Mesothelial cell of epicardium (in vitro differentiated cells): ENCODE measurements at regions not wholly inside any gene's neighbourhood (a gene's known extent, or its start where the extent isn't known, plus 50 kb on each side); places are given as distances from the start of the nearest gene placed in this dataset.

Experiments
- DNase-seq, 2 experiments: peaks; one replicate each; pipeline ENCODE4 v3.0.0; 2021; ENCODE audit warnings: low spot score in 2 of 2; ENCODE audit not compliant: unreplicated experiment in 2 of 2
- H3K27ac Mint-ChIP-seq: 2 replicates; pipeline ENCODE4 v1.8.0; 2021; ENCODE audit warnings: mixed read lengths
- H3K27me3 Mint-ChIP-seq: 2 replicates; pipeline ENCODE4 v1.8.0; 2021; ENCODE audit warnings: low read depth, mixed read lengths
- H3K36me3 Mint-ChIP-seq: 2 replicates; pipeline ENCODE4 v1.8.0; 2021; ENCODE audit warnings: mixed read lengths
- H3K4me1 Mint-ChIP-seq: 2 replicates; pipeline ENCODE4 v1.8.0; 2021; ENCODE audit warnings: mixed read lengths
- H3K4me3 Mint-ChIP-seq: 2 replicates; pipeline ENCODE4 v1.8.0; 2021; ENCODE audit warnings: mild to moderate bottlenecking, moderate library complexity, mixed read lengths
- H3K9me3 Mint-ChIP-seq: 2 replicates; pipeline ENCODE4 v1.8.0; 2021; ENCODE audit warnings: mixed read lengths
- CTCF ChIP-seq: fragments of 200-600 bp; sonication (generic); IDR thresholded peaks from one replicate; pipeline ENCODE4 v1.5.0; 2021; ENCODE audit warnings: antibody characterized with exemption; ENCODE audit not compliant: unreplicated experiment

- DNase-seq = no peak
- no peaks in the 10 kb centered on the region for H3K4me1 Mint-ChIP-seq
- no peaks in the 10 kb centered on the region for H3K27me3 Mint-ChIP-seq
- H3K36me3 Mint-ChIP-seq = no peaks in the 10 kb centered on the region
- H3K9me3 Mint-ChIP-seq = peaks cover under 1% of the 10 kb centered on the region
- H3K27ac Mint-ChIP-seq = no peak overlapping the region
- no peak for TF ChIP-seq CTCF
- no peak overlapping the region for H3K4me3 Mint-ChIP-seq
These were observed 57.0 kb downstream of the SEC61G start for GRCh38 chr7:54701982-54702381.

- TF ChIP-seq CTCF = no peak
- Mint-ChIP-seq H3K27ac (no peak overlapping the region), H3K9me3 (no peaks in the 10 kb centered on the region), H3K4me3 (no peak overlapping the region), H3K4me1 (no peaks in the 10 kb centered on the region), H3K27me3 (no peaks in the 10 kb centered on the region), H3K36me3 (no peaks in the 10 kb centered on the region)
- DNase-seq = no peak
These were observed 59.3 kb downstream of the SEC61G start for GRCh38 chr7:54699715-54700114.

- TF ChIP-seq CTCF = no peak
- H3K4me1 Mint-ChIP-seq = no peaks in the 10 kb centered on the region
- no peak overlapping the region for H3K27ac Mint-ChIP-seq
- H3K4me3 Mint-ChIP-seq = no peak overlapping the region
- H3K36me3 Mint-ChIP-seq = no peaks in the 10 kb centered on the region
- no peaks in the 10 kb centered on the region for H3K27me3 Mint-ChIP-seq
- no peak for DNase-seq
- no peaks in the 10 kb centered on the region for H3K9me3 Mint-ChIP-seq
These were observed 61.3 kb downstream of the SEC61G start for GRCh38 chr7:54697659-54698186.

GRCh38 chr7:54690892-54691291 lies 68.1 kb downstream of the SEC61G start:
- Mint-ChIP-seq H3K4me1 (peaks cover 15% of the 10 kb centered on the region), H3K36me3 (no peaks in the 10 kb centered on the region), H3K27ac (no peak overlapping the region), H3K27me3 (no peaks in the 10 kb centered on the region), H3K4me3 (no peak overlapping the region), H3K9me3 (no peaks in the 10 kb centered on the region)
- no peak for TF ChIP-seq CTCF
- no peak for DNase-seq

- Mint-ChIP-seq H3K9me3 (no peaks in the 10 kb centered on the region), H3K4me3 (no peak overlapping the region), H3K36me3 (no peaks in the 10 kb centered on the region), H3K27me3 (no peaks in the 10 kb centered on the region), H3K4me1 (peaks cover 15% of the 10 kb centered on the region), H3K27ac (no peak overlapping the region)
- TF ChIP-seq CTCF = no peak
- DNase-seq = no peak
These were observed 69.0 kb downstream of the SEC61G start for GRCh38 chr7:54690050-54690443.

- H3K4me3 Mint-ChIP-seq = no peak overlapping the region
- no peak overlapping the region for H3K27ac Mint-ChIP-seq
- no peaks in the 10 kb centered on the region for H3K36me3 Mint-ChIP-seq
- peaks cover 15% of the 10 kb centered on the region for H3K4me1 Mint-ChIP-seq
- no peak for TF ChIP-seq CTCF
- no peak for DNase-seq
- peaks cover 4% of the 10 kb centered on the region for H3K9me3 Mint-ChIP-seq
- H3K27me3 Mint-ChIP-seq = no peaks in the 10 kb centered on the region
These were observed 69.5 kb downstream of the SEC61G start for GRCh38 chr7:54689394-54690049.
